Endodermal cell (in vitro differentiated cells): ENCODE measurements at regions not wholly inside any gene's neighbourhood (a gene's known extent, or its start where the extent isn't known, plus 50 kb on each side); places are given as distances from the start of the nearest gene placed in this dataset.

Experiments
- DNase-seq: peaks from one replicate; pipeline ENCODE4 v3.0.0-alpha.2; 2017
- H3K27ac ChIP-seq: 2 replicates; pipeline ENCODE4 v1.5.1; 2013; ENCODE audit warnings: mild to moderate bottlenecking, low read depth, low read length, moderate library complexity
- H3K27me3 ChIP-seq: 2 replicates; pipeline ENCODE4 v1.6.1; 2013; ENCODE audit warnings: mild to moderate bottlenecking, low read length, moderate library complexity; ENCODE audit not compliant: insufficient read depth, control insufficient read depth, poor library complexity, severe bottlenecking
- H3K36me3 ChIP-seq: 2 replicates; pipeline ENCODE4 v1.7.0; 2013; ENCODE audit warnings: mild to moderate bottlenecking, low read length, moderate library complexity; ENCODE audit not compliant: control insufficient read depth, insufficient read depth
- H3K4me1 ChIP-seq: one replicate; pipeline ENCODE4 v1.7.0; 2013; ENCODE audit warnings: low read length; ENCODE audit not compliant: control insufficient read depth, insufficient read depth
- H3K4me3 ChIP-seq: 2 replicates; pipeline ENCODE4 v1.5.1; 2013; ENCODE audit warnings: mild to moderate bottlenecking, low read length, moderate library complexity
- H3K9ac ChIP-seq: 2 replicates; pipeline ENCODE4 v1.6.1; 2013; ENCODE audit warnings: mild to moderate bottlenecking, low read length, moderate library complexity; ENCODE audit not compliant: poor library complexity, severe bottlenecking; ENCODE audit errors: extremely low read depth
- H3K9me3 ChIP-seq: 2 replicates; pipeline ENCODE4 v1.6.1; 2013; ENCODE audit warnings: mild to moderate bottlenecking, low read length, moderate library complexity; ENCODE audit not compliant: control insufficient read depth
- H3K27ac Mint-ChIP-seq: 2 replicates; pipeline ENCODE4 v1.8.0; 2020; ENCODE audit warnings: mixed read lengths
- H3K27me3 Mint-ChIP-seq: 2 replicates; pipeline ENCODE4 v1.8.0; 2021; ENCODE audit warnings: mild to moderate bottlenecking, mixed read lengths; ENCODE audit not compliant: insufficient read depth
- H3K36me3 Mint-ChIP-seq: 2 replicates; pipeline ENCODE4 v1.8.0; 2020; ENCODE audit warnings: low read depth, mixed read lengths
- H3K4me1 Mint-ChIP-seq: 2 replicates; pipeline ENCODE4 v1.8.0; 2020; ENCODE audit warnings: mixed read lengths
- H3K4me3 Mint-ChIP-seq: 2 replicates; pipeline ENCODE4 v1.8.0; 2020; ENCODE audit warnings: mild to moderate bottlenecking, moderate library complexity, mixed read lengths
- H3K9me3 Mint-ChIP-seq: 2 replicates; pipeline ENCODE4 v1.8.0; 2020; ENCODE audit warnings: mild to moderate bottlenecking, mixed read lengths
- CTCF ChIP-seq: fragments of 200-600 bp; sonication (generic); conservative IDR thresholded peaks from 2 replicates; pipeline ENCODE4 v1.5.0; 2021; ENCODE audit warnings: antibody characterized with exemption, mild to moderate bottlenecking
- whole genome bisulfite sequencing, 2 experiments: methylation state at CpG; one replicate each; pipeline versions ENCODE4 v1.1.5 to v1.1.7; 2013; ENCODE audit warnings: missing lambda C conversion rate in 2 of 2, mixed read lengths in 1 of 2; ENCODE audit not compliant: insufficient coverage in 1 of 2, insufficient read length in 1 of 2; 5-methylcytosine and 5-hydroxymethylcytosine counted together

DNA sequence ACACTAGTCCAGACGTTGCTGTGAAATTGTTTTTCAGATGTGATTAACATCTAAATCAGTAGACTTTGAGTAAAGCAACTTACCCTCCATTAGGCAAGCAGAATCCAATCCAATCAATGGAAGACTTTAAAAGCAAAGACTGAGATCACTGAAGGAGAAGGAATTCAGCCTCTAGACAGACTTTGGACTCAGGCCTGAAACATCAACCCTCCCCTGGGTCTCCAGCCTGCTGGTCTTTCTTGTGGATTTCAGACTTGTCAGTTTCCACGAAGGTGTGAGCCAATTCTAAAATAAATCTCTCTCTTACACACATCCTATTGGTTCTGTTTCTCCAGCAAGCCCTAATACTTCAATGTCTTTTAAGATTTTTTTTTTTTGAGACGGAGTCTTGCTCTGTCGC is 50.0 kb upstream of the EDAR start:
- Mint-ChIP-seq H3K9me3 (peaks cover 3% of the 10 kb centered on the region), H3K36me3 (peaks cover 2% of the 10 kb centered on the region), H3K27me3 (no peaks in the 10 kb centered on the region), H3K4me3 (no peak overlapping the region), H3K4me1 (no peaks in the 10 kb centered on the region), H3K27ac (no peak overlapping the region)
- no peak for TF ChIP-seq CTCF
- WGBS, 2 experiments, result 84 to 93% methylated on average over 4 of the region's 4 CpGs
- Histone ChIP-seq H3K4me1 (no peaks in the 10 kb centered on the region), H3K9me3 (peaks cover 3% of the 10 kb centered on the region), H3K27me3 (no peaks in the 10 kb centered on the region), H3K36me3 (no peaks in the 10 kb centered on the region), H3K27ac (no peak overlapping the region), H3K9ac (no peak overlapping the region), H3K4me3 (no peak overlapping the region)
- no peak for DNase-seq
